Tibial artery (tissue), 4 donors: ENCODE measurements at regions not wholly inside any gene's neighbourhood (a gene's known extent, or its start where the extent isn't known, plus 50 kb on each side); places are given as distances from the start of the nearest gene placed in this dataset.

Experiments used
- DNase-seq, 2 donors: peaks; one replicate each; pipeline ENCODE4 v3.0.0-alpha.2; 2019
- H3K27ac ChIP-seq, 2 donors: fragments of 200-600 bp; sonication (generic) in 1 of 2; 1 replicate in 1 of 2; 2 replicates in 1 of 2; pipeline ENCODE4 v1.5.1; 2018 to 2019; ENCODE audit warnings: mild to moderate bottlenecking in 1 of 2
- H3K27me3 ChIP-seq, 2 donors: fragments of 200-600 bp; sonication (generic) in 1 of 2; one replicate each; pipeline versions ENCODE4 v1.5.1 to v1.6.0; 2016 to 2019
- H3K36me3 ChIP-seq, 3 donors: fragments of 200-600 bp; sonication (generic) in 2 of 3; one replicate each; pipeline ENCODE4 v1.5.1; 2016 to 2019; ENCODE audit warnings: mild to moderate bottlenecking in 2 of 3
- H3K4me1 ChIP-seq, 4 donors: fragments of 200-600 bp; sonication (generic) in 2 of 4; 1 replicate in 3 of 4; 2 replicates in 1 of 4; pipeline ENCODE4 v1.5.1; 2016 to 2019
- H3K4me3 ChIP-seq, 2 donors: fragments of 200-600 bp; sonication (generic) in 1 of 2; 1 replicate in 1 of 2; 2 replicates in 1 of 2; pipeline ENCODE4 v1.5.1; 2018 to 2019; ENCODE audit warnings: mild to moderate bottlenecking in 2 of 2
- H3K9me3 ChIP-seq, 3 donors: fragments of 200-600 bp; sonication (generic) in 1 of 3; one replicate each; pipeline ENCODE4 v1.5.1; 2016 to 2019
- intact Hi-C: fragments of 100-400 bp; cut with DNase I; formaldehyde crosslinking; loops from one replicate; pipeline ENCODE4 v1.15.0; 2023; ENCODE audit warnings: low total_unique reads
- TF ChIP-seq, protein P1 (sequence below), 2 experiments: fragments of 200-600 bp in 1 of 2; fragments of 450-650 bp in 1 of 2; IDR thresholded peaks; one replicate each; pipeline ENCODE4 v1.5.1; 2017 to 2019; ENCODE audit warnings: antibody characterized with exemption in 2 of 2, mild to moderate bottlenecking in 1 of 2, moderate library complexity in 1 of 2

DNA sequence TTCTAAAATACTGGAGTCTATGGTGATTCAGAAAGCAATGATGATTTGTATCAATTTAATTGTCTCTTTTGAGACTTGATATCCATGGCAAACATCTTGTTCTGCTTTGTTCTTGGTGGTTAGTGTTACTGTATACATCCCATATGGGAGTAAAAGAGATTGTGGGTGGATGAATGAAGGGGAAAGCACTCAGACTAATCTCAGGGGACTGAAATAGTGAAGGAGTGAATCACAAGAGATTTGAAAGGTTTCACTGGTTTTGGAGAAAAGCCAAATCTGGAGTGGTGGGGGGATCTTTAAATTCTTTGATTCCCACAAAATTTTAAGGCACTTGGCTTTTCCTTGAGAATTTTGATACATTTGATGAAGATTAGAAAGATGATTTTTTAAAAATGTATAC is 369.4 kb downstream of the INHBA start:
- intact Hi-C loops = no loop called here
- Histone ChIP-seq H3K4me1 (no peaks in the 10 kb centered on the region), H3K27ac (no peak overlapping the region), H3K36me3 (no peaks in the 10 kb centered on the region), H3K4me3 (no peak overlapping the region), H3K27me3 (no peaks in the 10 kb centered on the region), H3K9me3 (no peaks in the 10 kb centered on the region)
- DNase-seq = no peak
- TF ChIP-seq, protein P1, sequence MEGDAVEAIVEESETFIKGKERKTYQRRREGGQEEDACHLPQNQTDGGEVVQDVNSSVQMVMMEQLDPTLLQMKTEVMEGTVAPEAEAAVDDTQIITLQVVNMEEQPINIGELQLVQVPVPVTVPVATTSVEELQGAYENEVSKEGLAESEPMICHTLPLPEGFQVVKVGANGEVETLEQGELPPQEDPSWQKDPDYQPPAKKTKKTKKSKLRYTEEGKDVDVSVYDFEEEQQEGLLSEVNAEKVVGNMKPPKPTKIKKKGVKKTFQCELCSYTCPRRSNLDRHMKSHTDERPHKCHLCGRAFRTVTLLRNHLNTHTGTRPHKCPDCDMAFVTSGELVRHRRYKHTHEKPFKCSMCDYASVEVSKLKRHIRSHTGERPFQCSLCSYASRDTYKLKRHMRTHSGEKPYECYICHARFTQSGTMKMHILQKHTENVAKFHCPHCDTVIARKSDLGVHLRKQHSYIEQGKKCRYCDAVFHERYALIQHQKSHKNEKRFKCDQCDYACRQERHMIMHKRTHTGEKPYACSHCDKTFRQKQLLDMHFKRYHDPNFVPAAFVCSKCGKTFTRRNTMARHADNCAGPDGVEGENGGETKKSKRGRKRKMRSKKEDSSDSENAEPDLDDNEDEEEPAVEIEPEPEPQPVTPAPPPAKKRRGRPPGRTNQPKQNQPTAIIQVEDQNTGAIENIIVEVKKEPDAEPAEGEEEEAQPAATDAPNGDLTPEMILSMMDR (IDR thresholded peaks at IDR 0.05) = no peak

DNA sequence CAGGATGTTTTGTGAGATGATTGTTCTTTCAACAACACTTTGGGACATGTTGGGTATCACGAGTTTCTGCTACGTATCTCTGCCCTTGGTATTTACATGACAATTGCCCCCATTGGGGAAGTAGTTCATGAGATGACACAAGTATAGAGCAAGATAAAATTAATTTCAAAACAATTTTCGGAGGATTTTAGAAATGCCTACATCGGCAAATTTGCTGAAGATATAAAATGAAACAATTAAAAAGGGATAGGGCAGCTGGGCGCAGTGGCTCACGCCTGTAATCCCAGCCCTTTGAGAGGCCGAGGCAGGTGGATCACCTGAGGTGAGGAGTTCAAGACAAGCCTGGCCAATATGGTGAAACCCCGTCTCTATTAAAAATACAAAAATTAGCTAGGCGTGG is 371.7 kb downstream of the INHBA start:
- TF ChIP-seq, protein P1 (IDR thresholded peaks at IDR 0.05) = no peak
- H3K27ac ChIP-seq = no peak overlapping the region
- H3K27me3 ChIP-seq = no peaks in the 10 kb centered on the region
- no peak for DNase-seq
- H3K9me3 ChIP-seq = no peaks in the 10 kb centered on the region
- H3K36me3 ChIP-seq = no peaks in the 10 kb centered on the region
- intact Hi-C loops = no loop called here
- no peaks in the 10 kb centered on the region for H3K4me1 ChIP-seq
- H3K4me3 ChIP-seq = no peak overlapping the region

DNA sequence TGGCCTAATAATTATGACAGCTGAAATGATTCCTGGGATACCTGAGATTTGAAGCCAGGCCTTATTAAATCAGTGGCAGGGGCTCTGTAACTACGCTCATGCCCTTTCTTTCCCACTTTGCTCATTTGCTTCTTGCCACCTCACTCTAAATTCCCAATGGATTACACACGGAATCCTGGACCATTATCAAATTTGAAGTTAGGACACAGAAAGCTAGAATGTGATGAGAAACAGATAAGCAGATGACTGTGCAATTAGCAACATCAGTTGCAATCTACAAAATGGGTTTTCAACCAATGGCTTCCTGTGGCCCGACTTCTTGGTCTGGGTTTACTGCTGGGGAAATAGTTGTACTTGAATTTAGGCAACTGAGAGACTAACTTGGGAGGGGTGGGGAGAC is 374.3 kb downstream of the INHBA start:
- no peaks in the 10 kb centered on the region for H3K9me3 ChIP-seq
- intact Hi-C loops = no loop called here
- H3K4me1 ChIP-seq = no peaks in the 10 kb centered on the region
- H3K4me3 ChIP-seq = no peak overlapping the region
- DNase-seq = no peak
- no peak overlapping the region for H3K27ac ChIP-seq
- no peaks in the 10 kb centered on the region for H3K36me3 ChIP-seq
- no peaks in the 10 kb centered on the region for H3K27me3 ChIP-seq
- TF ChIP-seq, protein P1 (IDR thresholded peaks at IDR 0.05) = no peak

DNA sequence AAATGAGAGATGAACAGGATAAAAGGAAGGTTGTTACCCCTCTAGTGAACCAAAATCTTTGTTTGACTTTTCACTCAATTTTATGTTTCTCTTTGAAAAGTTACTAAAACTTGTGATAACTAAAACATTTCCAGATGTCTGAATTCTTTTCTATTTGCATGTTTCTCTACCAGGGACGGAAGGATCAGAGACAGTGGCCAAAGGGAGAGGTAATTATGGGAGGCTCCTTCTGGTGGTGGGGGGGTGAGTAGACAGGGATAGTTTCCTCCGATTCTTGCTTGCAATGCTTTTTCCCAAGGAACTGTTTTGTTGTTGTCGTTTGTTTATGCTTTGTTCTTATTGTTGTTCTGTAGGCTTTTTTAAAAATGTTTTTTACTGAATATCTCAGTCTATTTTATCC is 374.8 kb downstream of the INHBA start:
- Histone ChIP-seq H3K9me3 (no peaks in the 10 kb centered on the region), H3K4me3 (no peak overlapping the region), H3K27ac (no peak overlapping the region), H3K27me3 (no peaks in the 10 kb centered on the region), H3K36me3 (no peaks in the 10 kb centered on the region), H3K4me1 (no peaks in the 10 kb centered on the region)
- TF ChIP-seq, protein P1 (IDR thresholded peaks at IDR 0.05) = no peak
- intact Hi-C loops = no loop called here
- no peak for DNase-seq

- Histone ChIP-seq H3K4me3 (no peak overlapping the region), H3K27ac (no peak overlapping the region), H3K27me3 (no peaks in the 10 kb centered on the region), H3K36me3 (no peaks in the 10 kb centered on the region), H3K4me1 (no peaks in the 10 kb centered on the region), H3K9me3 (no peaks in the 10 kb centered on the region)
- intact Hi-C loops = no loop called here
- DNase-seq = no peak
- TF ChIP-seq, protein P1 (IDR thresholded peaks at IDR 0.05) = no peak
Measured at GRCh38 chr7:41326616-41327015, 376.3 kb downstream of the INHBA start.

DNA sequence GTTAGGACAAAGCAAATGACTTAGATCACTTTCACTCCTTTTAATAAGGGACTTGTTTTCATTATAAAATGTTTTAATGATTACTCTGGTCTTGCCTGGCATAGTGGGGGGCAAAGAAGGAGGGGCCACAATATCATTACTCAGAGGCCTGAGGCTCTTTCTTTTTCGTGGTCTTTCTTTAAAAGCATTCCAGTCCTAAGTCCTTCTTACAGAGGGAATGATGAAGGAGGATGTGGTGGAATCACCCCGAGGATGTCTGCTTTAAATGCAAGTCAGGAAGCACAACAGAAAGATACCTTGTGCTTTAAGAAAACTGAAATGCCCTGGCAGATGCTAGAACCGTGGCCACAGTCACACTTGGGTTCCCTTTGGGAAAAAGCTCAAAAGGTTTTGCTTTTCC is 379.1 kb downstream of the INHBA start:
- TF ChIP-seq, protein P1 (IDR thresholded peaks at IDR 0.05) = no peak
- Histone ChIP-seq H3K27ac (no peak overlapping the region), H3K27me3 (no peaks in the 10 kb centered on the region), H3K4me3 (no peak overlapping the region), H3K9me3 (no peaks in the 10 kb centered on the region), H3K36me3 (no peaks in the 10 kb centered on the region), H3K4me1 (no peaks in the 10 kb centered on the region)
- intact Hi-C loops = no loop called here
- no peak for DNase-seq
